ENCODE measurements at regions not wholly inside any gene's neighbourhood (a gene's known extent, or its start where the extent isn't known, plus 50 kb on each side); places are given as distances from the start of the nearest gene placed in this dataset.
"Not testable (repeated sequence)": the region's sequence is repeated elsewhere in the genome, so short reads cannot be mapped to it uniquely, and the experiment has no call there.

GRCh38 chr15:81064253-81064652 is 63.5 kb downstream of the TLNRD1 start:
- DNase-seq (ENCODE audit: low read depth) = no peak
- TF ChIP-seq POLR2A (IDR thresholded peaks at IDR 0.05; ENCODE audit: extremely low read depth, insufficient read length) = no peak
- no peak for TF ChIP-seq MAX (IDR thresholded peaks at IDR 0.05; ENCODE audit: low read depth, low read length)
- TF ChIP-seq, protein P1, sequence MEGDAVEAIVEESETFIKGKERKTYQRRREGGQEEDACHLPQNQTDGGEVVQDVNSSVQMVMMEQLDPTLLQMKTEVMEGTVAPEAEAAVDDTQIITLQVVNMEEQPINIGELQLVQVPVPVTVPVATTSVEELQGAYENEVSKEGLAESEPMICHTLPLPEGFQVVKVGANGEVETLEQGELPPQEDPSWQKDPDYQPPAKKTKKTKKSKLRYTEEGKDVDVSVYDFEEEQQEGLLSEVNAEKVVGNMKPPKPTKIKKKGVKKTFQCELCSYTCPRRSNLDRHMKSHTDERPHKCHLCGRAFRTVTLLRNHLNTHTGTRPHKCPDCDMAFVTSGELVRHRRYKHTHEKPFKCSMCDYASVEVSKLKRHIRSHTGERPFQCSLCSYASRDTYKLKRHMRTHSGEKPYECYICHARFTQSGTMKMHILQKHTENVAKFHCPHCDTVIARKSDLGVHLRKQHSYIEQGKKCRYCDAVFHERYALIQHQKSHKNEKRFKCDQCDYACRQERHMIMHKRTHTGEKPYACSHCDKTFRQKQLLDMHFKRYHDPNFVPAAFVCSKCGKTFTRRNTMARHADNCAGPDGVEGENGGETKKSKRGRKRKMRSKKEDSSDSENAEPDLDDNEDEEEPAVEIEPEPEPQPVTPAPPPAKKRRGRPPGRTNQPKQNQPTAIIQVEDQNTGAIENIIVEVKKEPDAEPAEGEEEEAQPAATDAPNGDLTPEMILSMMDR (IDR thresholded peaks at IDR 0.05; ENCODE audit: low read depth, low read length) = no peak
- no peak for TF ChIP-seq MYC (IDR thresholded peaks at IDR 0.05; ENCODE audit: low read depth, low read length)
- no peak overlapping the region for H3K4me3 ChIP-seq (ENCODE audit: low read depth, low read length)

DNA sequence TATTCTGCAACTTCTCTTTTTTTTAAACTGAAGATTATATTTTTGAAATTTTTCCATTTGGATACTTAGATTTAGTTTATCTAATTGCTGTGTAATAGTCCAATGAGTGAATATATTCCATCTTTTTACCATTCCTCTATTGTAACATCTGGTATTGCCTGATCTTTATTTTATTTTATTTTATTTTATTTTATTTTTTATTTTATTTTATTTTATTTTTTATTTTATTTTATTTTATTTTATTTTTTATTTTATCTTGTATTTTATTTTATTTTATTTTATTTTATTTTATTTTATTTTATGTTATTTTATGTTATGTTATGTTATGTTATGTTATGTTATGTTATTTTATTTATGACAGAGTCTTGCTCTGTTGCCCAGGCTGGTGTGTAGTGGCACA is 66.5 kb upstream of the CFAP161 start:
- not testable (repeated sequence) for DNase-seq (ENCODE audit: low read depth)

GRCh38 chr15:81068516-81068915 is 65.6 kb upstream of the CFAP161 start:
- no peak for TF ChIP-seq POLR2A (IDR thresholded peaks at IDR 0.05; ENCODE audit: extremely low read depth, insufficient read length)
- no peak for TF ChIP-seq MAX (IDR thresholded peaks at IDR 0.05; ENCODE audit: low read depth, low read length)
- TF ChIP-seq, protein P1 (IDR thresholded peaks at IDR 0.05; ENCODE audit: low read depth, low read length) = no peak
- TF ChIP-seq MYC (IDR thresholded peaks at IDR 0.05; ENCODE audit: low read depth, low read length) = no peak
- no peak for DNase-seq (ENCODE audit: low read depth)
- H3K4me3 ChIP-seq (ENCODE audit: low read depth, low read length) = no peak overlapping the region

More for the DNA sequence above, 66.5 kb upstream of the CFAP161 start:
- H3K4me3 ChIP-seq (ENCODE audit: low read depth, low read length) = not testable (repeated sequence)

GRCh38 chr15:81069356-81069755 is 64.7 kb upstream of the CFAP161 start:
- DNase-seq (ENCODE audit: low read depth) = no peak
- TF ChIP-seq MYC (IDR thresholded peaks at IDR 0.05; ENCODE audit: low read depth, low read length) = no peak
- no peak for TF ChIP-seq MAX (IDR thresholded peaks at IDR 0.05; ENCODE audit: low read depth, low read length)
- TF ChIP-seq, protein P1 (IDR thresholded peaks at IDR 0.05; ENCODE audit: low read depth, low read length) = no peak
- no peak for TF ChIP-seq POLR2A (IDR thresholded peaks at IDR 0.05; ENCODE audit: extremely low read depth, insufficient read length)

DNA sequence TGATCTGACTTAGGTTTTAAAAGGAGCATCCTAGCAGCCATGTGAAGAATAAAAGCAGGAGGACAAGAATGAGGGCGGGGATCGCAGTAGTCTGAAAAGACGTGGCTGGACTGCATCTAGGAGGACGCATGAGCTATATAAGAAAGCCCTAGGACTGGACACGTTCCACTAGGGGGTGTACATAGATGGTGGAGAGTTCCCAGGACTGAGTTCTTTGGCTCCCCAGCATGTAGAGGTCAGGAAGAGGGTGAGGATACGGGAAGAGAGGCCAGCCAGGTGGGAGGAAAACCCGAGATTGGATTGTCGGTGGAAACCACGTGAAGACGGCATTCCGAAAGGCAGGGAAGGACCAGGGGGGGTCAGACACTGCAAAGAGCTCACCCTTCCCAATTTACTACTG is 64.2 kb upstream of the CFAP161 start:
- TF ChIP-seq, protein P1 (IDR thresholded peaks at IDR 0.05; ENCODE audit: low read depth, low read length) = no peak
- TF ChIP-seq MYC (IDR thresholded peaks at IDR 0.05; ENCODE audit: low read depth, low read length) (no peak), MAX (IDR thresholded peaks at IDR 0.05; ENCODE audit: low read depth, low read length) (no peak), POLR2A (IDR thresholded peaks at IDR 0.05; ENCODE audit: extremely low read depth, insufficient read length) (no peak)

More at GRCh38 chr15:81069356-81069755, 64.7 kb upstream of the CFAP161 start:
- no peak overlapping the region for H3K4me3 ChIP-seq (ENCODE audit: low read depth, low read length)

DNA sequence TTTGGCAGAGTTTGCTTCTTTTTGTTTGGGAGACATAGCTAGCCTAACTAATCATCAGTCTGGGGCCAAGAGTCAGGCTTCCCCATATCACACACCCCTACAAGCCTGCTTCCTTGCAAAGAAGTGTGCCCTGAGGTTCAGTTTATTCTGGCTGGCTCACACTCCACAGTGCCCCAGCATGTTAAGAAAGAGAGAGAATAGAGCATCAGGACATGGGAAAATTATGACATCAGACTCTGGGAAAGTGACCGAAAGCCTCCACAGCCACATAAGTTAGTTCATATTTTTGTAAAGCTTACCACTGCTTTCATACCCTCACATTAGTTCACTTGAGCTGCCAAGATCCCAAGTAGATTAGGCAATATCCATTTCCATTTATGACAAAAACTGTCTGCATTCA is 63.0 kb upstream of the CFAP161 start:
- DNase-seq (ENCODE audit: low read depth) = no peak
- H3K4me3 ChIP-seq (ENCODE audit: low read depth, low read length) = no peak overlapping the region
- TF ChIP-seq MAX (IDR thresholded peaks at IDR 0.05; ENCODE audit: low read depth, low read length) (no peak), MYC (IDR thresholded peaks at IDR 0.05; ENCODE audit: low read depth, low read length) (no peak)
- TF ChIP-seq, protein P1 (IDR thresholded peaks at IDR 0.05; ENCODE audit: low read depth, low read length) = no peak

More for the DNA sequence above, 64.2 kb upstream of the CFAP161 start:
- H3K4me3 ChIP-seq (ENCODE audit: low read depth, low read length) = no peak overlapping the region
- no peak for DNase-seq (ENCODE audit: low read depth)
